GM21717 (cell line): ENCODE measurements at regions not wholly inside any gene's neighbourhood (a gene's known extent, or its start where the extent isn't known, plus 50 kb on each side); places are given as distances from the start of the nearest gene placed in this dataset.
"Not testable (repeated sequence)": the region's sequence is repeated elsewhere in the genome, so short reads cannot be mapped to it uniquely, and the experiment has no call there.

Experiments
- ATAC-seq: cut with Tn5 transposase; IDR thresholded peaks from one replicate; pipeline ENCODE4 v1.9.1; 2021; ENCODE audit warnings: mild to moderate bottlenecking, moderate library complexity; ENCODE audit not compliant: unreplicated experiment

GRCh38 chr2:87258887-87259286 is 237.2 kb upstream of the PLGLB1 start:
- not testable (repeated sequence) for ATAC-seq

GRCh38 chr2:87262184-87262702 is 240.6 kb upstream of the PLGLB1 start:
- ATAC-seq: not testable (repeated sequence)

DNA sequence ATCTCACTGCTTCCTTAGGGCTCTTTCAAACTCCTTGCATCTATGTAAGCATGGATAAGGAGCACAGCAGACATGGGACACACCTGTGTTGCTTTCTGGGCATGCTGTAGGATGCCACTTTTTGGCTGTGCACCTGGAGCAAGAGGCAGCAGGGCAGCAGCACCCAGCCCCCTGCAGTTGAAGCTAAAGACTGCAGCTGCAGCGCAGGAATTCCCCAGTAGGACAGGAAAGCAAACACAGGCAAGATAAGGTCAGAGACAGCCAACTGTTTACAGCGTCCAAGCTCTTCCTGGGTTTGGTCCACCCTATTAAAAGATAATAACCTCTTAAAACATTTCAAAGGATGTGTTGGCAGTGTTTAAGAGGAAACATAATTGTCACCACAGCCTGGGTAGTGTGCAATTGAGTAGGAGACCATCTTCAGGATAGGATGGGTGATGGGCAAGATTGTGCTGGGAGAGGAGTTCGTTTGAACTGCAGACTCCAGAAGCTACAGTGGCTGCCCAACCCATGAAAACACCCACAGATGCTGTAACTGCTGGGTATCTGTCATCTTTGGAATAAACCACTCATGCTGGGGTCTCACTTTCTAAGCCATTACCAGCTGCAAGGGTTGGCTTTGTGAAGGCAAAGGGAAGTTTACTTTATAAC is 242.3 kb upstream of the PLGLB1 start:
- not testable (repeated sequence) for ATAC-seq

GRCh38 chr2:87275192-87275591 is 253.5 kb upstream of the PLGLB1 start:
- not testable (repeated sequence) for ATAC-seq

DNA sequence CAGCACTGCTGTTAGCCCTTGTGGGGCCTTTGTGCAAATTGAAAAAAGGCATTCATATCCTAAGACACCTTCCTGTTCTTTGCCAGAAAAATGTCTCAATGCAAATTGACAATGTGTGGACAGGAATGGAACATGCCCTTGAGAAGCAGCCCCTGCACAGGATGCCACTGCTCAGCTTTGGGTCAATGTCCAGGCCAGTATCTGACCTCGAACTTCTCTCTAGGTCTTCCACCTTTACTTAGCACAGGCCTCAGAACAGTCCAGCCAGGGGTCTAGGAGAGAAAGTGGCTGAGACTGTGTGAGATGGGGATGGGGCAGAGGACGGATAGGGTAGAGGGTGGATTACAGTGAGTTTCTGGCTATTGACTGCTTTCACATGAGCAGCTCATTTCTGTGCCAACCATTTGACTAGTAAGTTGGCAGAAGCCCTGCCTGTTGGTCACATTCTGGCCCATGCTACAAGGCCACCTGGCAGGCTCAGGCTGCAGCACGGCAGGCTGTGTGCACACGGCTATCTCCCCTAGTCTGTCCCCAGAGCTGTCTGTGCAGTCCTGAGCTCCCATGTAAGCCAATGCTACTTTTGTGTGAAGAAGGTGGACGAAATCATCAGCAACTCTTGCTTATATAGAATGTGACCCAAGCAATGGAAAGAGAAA is 254.5 kb upstream of the PLGLB1 start:
- ATAC-seq: not testable (repeated sequence)

DNA sequence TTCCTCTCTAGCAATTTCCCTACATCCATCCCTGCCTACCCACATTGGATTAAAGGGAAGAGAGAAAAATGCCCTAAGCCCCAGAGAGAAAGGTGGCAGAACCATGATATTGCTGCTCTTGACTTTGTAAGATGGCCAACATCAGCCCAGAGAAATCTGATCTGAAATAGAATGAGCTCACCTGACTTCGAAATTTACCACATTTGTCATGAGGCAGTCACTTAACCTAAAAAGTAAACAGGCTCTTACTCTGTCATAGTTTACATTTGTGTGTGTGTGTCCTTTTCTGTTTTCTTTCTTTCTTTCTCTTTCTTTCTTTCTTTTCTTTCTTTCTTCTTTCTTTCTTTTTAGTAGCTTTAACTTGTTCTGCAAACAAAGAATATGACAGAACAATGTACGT is 255.0 kb upstream of the PLGLB1 start:
- not testable (repeated sequence) for ATAC-seq

DNA sequence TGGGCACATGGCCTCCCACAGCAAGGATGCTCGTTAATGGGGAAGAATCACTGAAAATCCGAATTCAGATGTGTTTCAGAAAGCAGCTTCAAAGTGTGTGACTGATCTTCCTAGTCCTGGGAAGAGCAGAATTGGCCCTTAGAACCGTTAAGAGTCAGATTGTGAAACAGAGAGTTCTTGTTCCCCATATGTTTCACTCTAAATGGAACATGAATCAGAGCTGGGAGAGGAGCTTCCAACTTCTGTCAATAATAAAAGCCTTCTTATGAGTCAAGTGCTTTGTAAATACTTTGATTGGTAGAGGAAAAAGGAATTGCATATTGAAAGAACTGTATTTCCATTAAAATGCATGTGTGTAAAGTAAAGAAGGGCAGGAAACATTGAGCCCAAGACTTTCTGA is 256.1 kb upstream of the PLGLB1 start:
- ATAC-seq: not testable (repeated sequence)

GRCh38 chr2:87280596-87281355 is 259.1 kb upstream of the PLGLB1 start:
- not testable (repeated sequence) for ATAC-seq

- not testable (repeated sequence) for ATAC-seq
These were observed 262.3 kb upstream of the PLGLB1 start for GRCh38 chr2:87283735-87284470.

DNA sequence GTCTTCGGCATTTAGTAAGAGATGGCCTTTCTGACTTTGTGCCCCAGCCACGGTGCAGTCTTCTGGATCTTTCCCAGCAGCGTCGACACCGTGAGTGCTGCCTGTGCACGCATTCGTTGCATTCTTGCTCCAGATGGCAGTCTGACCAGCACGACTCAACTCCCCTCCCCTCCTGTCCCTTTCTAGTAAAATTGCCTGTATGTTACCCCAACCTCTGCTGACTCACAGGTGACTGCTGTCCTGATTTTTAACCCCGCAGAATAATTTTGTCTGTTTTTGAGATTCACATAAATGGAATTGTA is 262.8 kb upstream of the PLGLB1 start:
- ATAC-seq: not testable (repeated sequence)

DNA sequence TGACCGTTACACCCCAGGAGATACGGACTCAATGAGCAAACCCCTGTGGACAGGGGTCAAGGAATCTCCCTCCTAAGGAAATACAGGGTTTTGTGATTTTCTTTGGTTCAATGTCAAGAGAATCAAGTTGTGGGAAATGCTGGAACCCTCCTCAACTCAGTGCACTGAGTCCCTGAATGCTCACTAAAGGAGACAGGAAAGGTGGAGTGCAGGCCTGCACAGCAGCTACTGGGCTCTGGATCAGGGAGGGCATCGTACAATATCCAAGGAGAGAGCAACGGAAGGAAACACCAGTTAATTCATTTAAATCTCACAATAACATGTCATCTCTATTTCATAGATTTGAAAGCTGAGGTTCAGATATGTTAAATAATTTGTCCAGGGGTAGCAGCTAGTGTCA is 263.5 kb upstream of the PLGLB1 start:
- ATAC-seq: not testable (repeated sequence)

GRCh38 chr2:87290566-87291307 is 269.1 kb upstream of the PLGLB1 start:
- ATAC-seq: peak; percentile 63

GRCh38 chr2:87291400-87292200 is 270.0 kb upstream of the PLGLB1 start:
- ATAC-seq: not testable (repeated sequence)

DNA sequence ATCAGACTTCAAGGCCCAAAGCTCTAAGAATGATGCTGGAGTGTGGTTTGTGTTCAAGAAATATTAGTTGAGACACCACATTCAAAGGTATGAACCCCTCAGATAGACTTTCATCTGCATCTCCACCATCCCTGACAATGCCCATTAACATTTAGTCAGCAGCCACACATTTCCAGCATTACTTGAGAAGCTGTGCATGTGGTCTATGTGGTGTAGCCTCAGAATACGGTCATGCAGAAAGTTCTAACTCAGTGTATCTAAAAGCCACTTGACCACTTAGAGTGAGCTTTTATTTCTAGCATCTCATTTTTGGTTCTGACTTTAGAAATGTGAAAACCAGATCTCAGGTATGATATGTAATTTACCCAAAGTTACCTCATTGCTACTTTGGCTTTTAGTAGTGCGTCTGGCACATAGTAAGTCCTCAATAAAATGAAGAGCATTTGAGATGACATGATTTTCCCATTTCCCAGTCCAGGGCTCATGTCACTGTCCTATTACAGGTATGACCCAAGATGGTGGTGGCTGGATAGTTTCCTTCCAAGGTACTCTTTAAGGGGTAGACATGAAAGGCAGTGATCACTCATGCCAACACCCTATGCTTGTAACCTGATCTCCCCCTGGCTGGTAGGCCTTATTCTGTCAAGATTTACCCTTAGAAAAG is 272.4 kb upstream of the PLGLB1 start:
- ATAC-seq: not testable (repeated sequence)

GRCh38 chr2:87295135-87295534 is 273.5 kb upstream of the PLGLB1 start:
- not testable (repeated sequence) for ATAC-seq

GRCh38 chr2:87301349-87301748 is 279.7 kb upstream of the PLGLB1 start:
- ATAC-seq: not testable (repeated sequence)

GRCh38 chr2:87301871-87302270 is 280.2 kb upstream of the PLGLB1 start:
- ATAC-seq: not testable (repeated sequence)

DNA sequence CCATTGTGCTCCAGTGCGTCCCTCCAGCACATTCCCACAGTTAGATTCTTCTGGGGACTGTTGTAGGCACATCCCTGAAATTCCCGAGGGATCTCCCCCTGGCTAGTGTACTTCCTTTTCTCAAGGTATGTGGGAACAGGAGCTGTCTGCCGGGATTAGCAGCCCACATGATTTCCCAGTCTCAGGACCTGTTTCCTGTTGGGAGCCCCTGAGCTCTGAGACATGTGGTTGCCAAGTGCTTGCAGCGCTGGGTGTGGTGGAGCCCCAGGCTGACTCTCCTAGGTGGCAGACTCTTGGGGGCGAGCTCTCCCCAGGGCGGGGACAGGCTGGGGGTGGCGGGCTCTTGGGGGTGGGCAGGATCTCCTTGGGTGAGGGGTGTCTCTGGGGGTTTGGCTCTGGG is 287.0 kb upstream of the PLGLB1 start:
- ATAC-seq: not testable (repeated sequence)

DNA sequence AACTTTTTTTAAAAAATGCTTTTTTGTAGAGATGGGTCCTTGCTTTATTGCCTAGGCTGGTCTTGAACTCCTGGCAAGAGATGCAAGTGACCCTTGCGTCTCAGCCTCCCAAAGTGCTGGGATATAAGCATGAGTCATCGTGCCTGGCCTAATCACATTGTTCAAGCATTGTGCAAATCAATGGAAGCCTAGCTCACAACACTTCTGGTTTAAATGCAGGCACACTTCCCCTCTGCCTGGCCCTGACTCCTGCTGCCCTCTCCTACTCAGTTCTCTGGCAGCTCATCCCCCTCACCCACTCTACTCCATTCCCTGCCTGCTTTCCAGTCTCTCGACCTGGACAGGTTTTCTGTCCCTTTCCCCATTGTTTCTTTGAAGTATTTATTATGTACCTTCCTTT is 288.1 kb upstream of the PLGLB1 start:
- not testable (repeated sequence) for ATAC-seq
